GM12891 (cell line): ENCODE measurements at regions not wholly inside any gene's neighbourhood (a gene's known extent, or its start where the extent isn't known, plus 50 kb on each side); places are given as distances from the start of the nearest gene placed in this dataset.
A peak's percentile ranks its signal among the peaks of the same experiment; 100 is the strongest.

Experiments used
- DNase-seq: peaks from one replicate; pipeline ENCODE4 v3.0.0; 2011; ENCODE audit warnings: low spot score; ENCODE audit not compliant: insufficient read length
- FAIRE-seq: peaks from 2 replicates; lab custom pipeline; 2011; peaks lifted over from hg19 to GRCh38; lab: Jason Lieb, UNC
- PAX5 ChIP-seq: IDR thresholded peaks from 2 replicates; pipeline ENCODE4 v1.6.1; 2011; ENCODE audit warnings: low read length, moderate library complexity, mild to moderate bottlenecking; ENCODE audit not compliant: insufficient read depth, severe bottlenecking
- POLR2A ChIP-seq: IDR thresholded peaks from 2 replicates; pipeline ENCODE4 v1.6.1; 2011; ENCODE audit warnings: low read depth, low read length, control low read depth
- POLR2AphosphoS5 ChIP-seq: IDR thresholded peaks from 2 replicates; pipeline ENCODE4 v1.6.1; 2011; ENCODE audit warnings: low read depth, low read length, control low read depth
- POU2F2 ChIP-seq: IDR thresholded peaks from 2 replicates; pipeline ENCODE4 v1.6.1; 2011; ENCODE audit warnings: low read depth, mild to moderate bottlenecking, control low read depth, low read length, moderate library complexity
- SPI1 ChIP-seq: IDR thresholded peaks from 2 replicates; pipeline ENCODE4 v1.6.1; 2011; ENCODE audit warnings: low read depth, low read length, control low read depth
- TAF1 ChIP-seq: IDR thresholded peaks from 2 replicates; pipeline ENCODE4 v1.6.1; 2011; ENCODE audit warnings: low read depth, low read length, control low read depth

- no peak for DNase-seq
- FAIRE-seq, result no peak
- no peak for TF ChIP-seq POLR2A
- no peak for TF ChIP-seq POU2F2
- no peak for TF ChIP-seq SPI1
- no peak for TF ChIP-seq POLR2AphosphoS5
- TF ChIP-seq PAX5, result no peak
- no peak for TF ChIP-seq TAF1
These were observed 583.5 kb downstream of the DOK5 start for GRCh38 chr20:55058938-55059337.

GRCh38 chr20:55057779-55058415 is 582.5 kb downstream of the DOK5 start:
- FAIRE-seq, result no peak
- no peak for DNase-seq
- TF ChIP-seq TAF1, result no peak
- no peak for TF ChIP-seq POU2F2
- TF ChIP-seq PAX5, result no peak
- TF ChIP-seq SPI1, result no peak
- TF ChIP-seq POLR2AphosphoS5, result no peak
- no peak for TF ChIP-seq POLR2A

DNA sequence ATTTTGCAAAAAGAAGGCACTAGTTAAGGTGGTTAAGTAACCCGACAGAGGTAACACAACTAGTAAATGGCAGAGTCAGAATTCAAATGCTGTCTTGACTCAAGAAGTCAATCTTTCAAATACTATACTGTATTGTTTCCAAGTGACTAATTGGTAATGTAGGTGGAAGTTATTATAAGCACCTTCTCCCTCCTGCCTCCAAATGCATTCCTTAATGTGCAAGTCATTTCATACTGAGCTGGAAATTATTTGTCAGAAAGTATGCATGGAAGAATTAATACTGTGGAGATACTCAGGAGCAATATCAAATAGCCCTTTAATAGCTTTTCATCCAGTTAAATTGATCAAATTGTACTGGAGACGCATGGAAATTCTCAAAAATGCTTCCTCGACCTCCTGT is 579.1 kb downstream of the DOK5 start:
- no peak for FAIRE-seq
- DNase-seq, result no peak
- TF ChIP-seq SPI1 (no peak), POU2F2 (no peak), POLR2AphosphoS5 (no peak), TAF1 (no peak), POLR2A (no peak), PAX5 (no peak)

DNA sequence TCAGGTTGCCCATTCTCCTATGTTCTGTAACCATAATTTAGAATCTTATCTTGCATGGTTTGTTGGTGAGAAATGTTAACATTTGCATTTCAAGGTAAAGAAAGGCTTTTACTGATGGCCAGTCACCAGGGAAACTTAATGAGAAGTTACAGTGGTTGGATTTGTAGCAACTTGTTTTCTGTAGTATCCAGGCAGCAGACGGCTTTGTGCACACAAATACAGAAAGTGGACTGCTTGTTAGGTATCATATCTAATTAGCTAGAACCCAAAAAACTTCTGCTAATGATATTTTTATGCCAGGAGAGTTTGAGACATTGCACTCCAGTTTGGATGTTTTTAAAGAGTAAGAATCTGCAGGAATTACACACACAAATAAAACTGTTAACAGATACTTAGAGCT is 578.0 kb downstream of the DOK5 start:
- FAIRE-seq (no peak), DNase-seq (no peak)
- TF ChIP-seq TAF1, result no peak

- no peak for FAIRE-seq
- no peak for DNase-seq
These were observed 577.1 kb downstream of the DOK5 start for GRCh38 chr20:55052459-55052858.

GRCh38 chr20:55038684-55039083 is 563.3 kb downstream of the DOK5 start:
- FAIRE-seq, result no peak
- no peak for TF ChIP-seq TAF1
- no peak for TF ChIP-seq POLR2A
- no peak for TF ChIP-seq POLR2AphosphoS5
- TF ChIP-seq PAX5, result no peak
- no peak for TF ChIP-seq POU2F2
- TF ChIP-seq SPI1, result no peak
- no peak for DNase-seq

More at GRCh38 chr20:55052459-55052858, 577.1 kb downstream of the DOK5 start:
- TF ChIP-seq SPI1 (peak; percentile 10; the same call in 1 of the 2 replicates), TAF1 (no peak)

DNA sequence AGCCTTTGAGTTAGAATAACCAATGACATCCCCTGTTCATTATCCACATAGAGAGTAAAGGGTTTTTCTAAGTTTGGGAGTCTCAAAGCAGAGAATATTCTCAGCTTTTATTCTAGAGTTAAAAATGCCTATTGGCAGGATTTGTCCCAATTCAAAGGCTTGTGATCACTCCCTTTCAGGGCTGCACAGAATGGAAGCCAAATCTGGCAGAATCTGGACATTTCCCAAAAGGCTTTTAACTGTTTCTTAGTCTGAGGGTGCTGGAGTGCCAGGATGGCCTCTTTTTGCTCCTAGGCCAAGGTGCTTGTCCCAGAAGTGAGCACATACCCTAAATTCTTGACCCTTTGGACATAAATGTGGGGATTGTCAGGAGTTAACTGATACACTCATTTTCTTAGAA is 556.6 kb downstream of the DOK5 start:
- FAIRE-seq, result no peak
- no peak for DNase-seq
- TF ChIP-seq TAF1 (no peak), POLR2A (no peak), POLR2AphosphoS5 (no peak), POU2F2 (no peak), SPI1 (no peak), PAX5 (no peak)

DNA sequence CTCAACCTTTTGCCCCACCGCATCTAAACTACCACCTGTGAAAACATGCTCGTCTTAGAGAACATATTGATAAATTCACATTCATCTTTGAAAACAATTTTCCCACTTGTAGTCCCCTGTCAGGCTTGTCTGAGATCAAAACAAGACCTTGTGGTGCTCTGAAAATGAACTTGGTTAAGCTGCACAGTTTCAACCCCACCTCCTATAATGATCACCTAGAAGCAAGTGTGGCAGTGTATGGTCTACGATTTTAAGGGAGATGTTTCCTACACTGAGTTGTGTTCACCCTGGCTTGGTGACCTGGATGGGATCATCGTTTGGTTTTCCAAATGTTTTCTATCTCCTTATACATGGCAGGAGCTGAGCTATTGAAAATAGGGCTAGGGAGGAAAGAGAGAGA is 539.4 kb downstream of the DOK5 start:
- TF ChIP-seq POU2F2 (no peak), POLR2AphosphoS5 (no peak), POLR2A (no peak), SPI1 (no peak), PAX5 (no peak), TAF1 (no peak)
- DNase-seq, result no peak
- FAIRE-seq, result no peak

DNA sequence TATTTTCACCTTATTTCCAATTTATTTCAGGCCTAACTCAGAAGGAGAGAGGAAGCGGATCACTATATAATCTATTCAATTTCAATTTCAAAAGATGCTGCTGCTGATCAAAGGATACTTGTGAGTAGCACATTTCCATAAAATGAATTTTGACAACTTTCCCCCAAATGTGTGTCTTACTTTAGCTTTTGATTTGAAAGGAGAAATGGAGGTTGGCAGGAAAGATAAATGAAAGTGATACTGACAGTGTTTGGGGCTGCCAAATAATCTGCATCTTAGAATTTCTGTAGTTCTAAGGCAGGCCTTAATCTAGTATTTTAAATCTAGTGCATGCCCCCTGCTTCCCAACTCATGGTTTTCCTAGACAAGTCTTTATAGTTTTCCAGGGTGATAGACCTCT is 535.4 kb downstream of the DOK5 start:
- FAIRE-seq (no peak), DNase-seq (no peak)
- TF ChIP-seq POLR2AphosphoS5 (no peak), PAX5 (no peak), POU2F2 (no peak), SPI1 (no peak), POLR2A (no peak), TAF1 (no peak)

DNA sequence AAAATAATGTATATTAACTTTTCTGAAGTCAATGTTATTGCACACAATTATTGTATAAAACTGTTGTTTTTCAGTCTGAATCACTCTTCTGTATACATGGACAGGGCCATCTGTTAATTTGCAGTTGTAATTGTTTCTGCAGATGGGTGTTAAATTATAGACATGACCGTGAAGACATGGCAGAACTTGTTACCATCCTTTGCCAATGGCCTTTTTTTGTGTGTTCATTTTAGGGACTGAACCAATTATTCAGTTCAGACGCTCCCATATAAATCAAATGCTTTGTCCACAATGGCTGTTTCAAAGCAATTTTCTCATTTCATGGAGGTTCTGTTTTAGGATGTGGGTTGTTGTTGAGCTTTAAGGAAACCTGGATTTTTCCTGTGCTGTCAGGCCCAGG is 533.7 kb downstream of the DOK5 start:
- TF ChIP-seq POLR2AphosphoS5 (no peak), POLR2A (no peak), SPI1 (no peak), TAF1 (no peak), PAX5 (no peak), POU2F2 (no peak)
- DNase-seq (no peak), FAIRE-seq (no peak)
